OCI-LY7 (cell line): ENCODE measurements at regions not wholly inside any gene's neighbourhood (a gene's known extent, or its start where the extent isn't known, plus 50 kb on each side); places are given as distances from the start of the nearest gene placed in this dataset.

Source experiments
- BruUV-seq: library from RNA; stranded (reverse); fragments of 400-500 nt; replicated peaks from 2 replicates; lab custom pipeline; 2021; lab: Mats Ljungman, UMichigan
- CTCF ChIA-PET: fragments of 300-600 bp; sonication (Branson Sonifier 250); formaldehyde crosslinking; loops from one replicate; lab custom pipeline; 2022; ENCODE audit warnings: antibody characterized with exemption; ENCODE audit not compliant: unreplicated experiment; lab: Charles Lee
- POLR2A ChIA-PET: fragments of 300-600 bp; sonication (Branson Sonifier 250); formaldehyde crosslinking; loops from one replicate; lab custom pipeline; 2022; ENCODE audit warnings: antibody characterized with exemption; lab: Charles Lee
- DNase-seq: peaks from one replicate; pipeline ENCODE4 v3.0.0-alpha.2; 2015; ENCODE audit warnings: low spot score
- H2AFZ ChIP-seq: fragments of 200-600 bp; sonication (generic), shearing (Covaris generic); 2 replicates; pipeline ENCODE4 v1.6.1; 2014; ENCODE audit warnings: mild to moderate bottlenecking, antibody characterized with exemption, low read length, moderate library complexity
- H3K27ac ChIP-seq: fragments of 200-600 bp; sonication (generic); 2 replicates; pipeline ENCODE4 v1.5.1; 2014; ENCODE audit warnings: mixed run types, low read depth, mild to moderate bottlenecking, moderate library complexity, low read length, inconsistent platforms; ENCODE audit not compliant: poor library complexity, severe bottlenecking
- H3K36me3 ChIP-seq: fragments of 200-600 bp; sonication (generic); 2 replicates; pipeline ENCODE4 v1.6.1; 2014; ENCODE audit warnings: mild to moderate bottlenecking, antibody characterized with exemption, low read length, moderate library complexity, mixed read lengths; ENCODE audit not compliant: insufficient read depth
- H3K4me1 ChIP-seq: fragments of 200-600 bp; sonication (generic); 2 replicates; pipeline ENCODE4 v1.5.1; 2014; ENCODE audit warnings: mild to moderate bottlenecking, low read length; ENCODE audit not compliant: insufficient read depth, poor library complexity, severe bottlenecking
- H3K4me2 ChIP-seq: fragments of 200-600 bp; sonication (generic); 2 replicates; pipeline ENCODE4 v1.6.1; 2014; ENCODE audit warnings: mild to moderate bottlenecking, low read length
- H3K4me3 ChIP-seq: fragments of 200-600 bp; sonication (generic); 2 replicates; pipeline ENCODE4 v1.5.1; 2014; ENCODE audit warnings: mild to moderate bottlenecking, low read depth, low read length; ENCODE audit not compliant: poor library complexity, severe bottlenecking
- H3K79me2 ChIP-seq: fragments of 200-600 bp; sonication (generic); 2 replicates; pipeline ENCODE4 v1.6.1; 2016; ENCODE audit warnings: low read depth, mild to moderate bottlenecking, low read length, moderate library complexity, mixed read lengths; ENCODE audit not compliant: insufficient read depth
- H3K9me2 ChIP-seq: fragments of 200-600 bp; sonication (generic); 2 replicates; pipeline ENCODE4 v1.6.1; 2016; ENCODE audit warnings: mild to moderate bottlenecking, low read length, mixed read lengths; ENCODE audit not compliant: insufficient read depth
- H3K9me3 ChIP-seq: fragments of 200-600 bp; sonication (generic); 2 replicates; pipeline ENCODE4 v1.6.1; 2014; ENCODE audit warnings: mild to moderate bottlenecking, mixed run types, low read length, mixed read lengths
- H4K20me1 ChIP-seq: fragments of 200-600 bp; sonication (generic); 2 replicates; pipeline ENCODE4 v1.6.1; 2014; ENCODE audit warnings: mild to moderate bottlenecking, antibody characterized with exemption, low read length, moderate library complexity, mixed read lengths; ENCODE audit not compliant: insufficient read depth
- EZH2phosphoT487 ChIP-seq: fragments of 200-600 bp; sonication (generic); IDR thresholded peaks from 2 replicates; pipeline ENCODE4 v1.6.1; 2018; ENCODE audit warnings: low read depth, borderline replicate concordance, mild to moderate bottlenecking, mixed run types, antibody characterized with exemption, low read length, moderate library complexity, mixed read lengths
- intact Hi-C: fragments of 100-400 bp; cut with micrococcal nuclease; formaldehyde crosslinking; loops from one replicate; pipeline ENCODE4 v1.10.0; 2022; ENCODE audit not compliant: unreplicated experiment
- TF ChIP-seq, protein P1 (sequence below): fragments of 200-600 bp; sonication (generic); conservative IDR thresholded peaks from 2 replicates; pipeline ENCODE4 v1.5.1; 2014; ENCODE audit warnings: mild to moderate bottlenecking, antibody characterized with exemption, low read length, moderate library complexity, mixed read lengths

DNA sequence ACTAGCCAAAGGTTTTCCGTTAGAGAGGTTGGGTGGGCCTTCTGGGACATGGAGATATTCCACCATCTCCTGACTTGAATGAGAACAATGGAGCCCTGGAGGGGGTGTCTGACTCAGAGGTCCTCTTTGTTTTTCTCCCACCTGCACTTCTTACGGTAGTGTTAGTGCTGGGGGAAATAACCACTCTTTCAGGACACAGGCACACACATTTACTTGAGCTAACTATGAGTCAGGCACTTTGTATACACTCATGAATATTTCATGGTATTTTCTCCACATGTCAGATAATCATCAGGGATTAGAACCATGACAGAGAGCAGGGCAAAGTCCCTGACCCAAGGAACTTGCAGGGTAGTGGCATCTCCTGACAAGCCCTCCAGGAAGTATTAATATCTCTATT is 439.1 kb downstream of the TSN start:
- Histone ChIP-seq H3K4me1 (no peaks in the 10 kb centered on the region), H3K4me2 (no peak overlapping the region), H3K36me3 (no peaks in the 10 kb centered on the region), H4K20me1 (no peaks in the 10 kb centered on the region), H3K27ac (no peak overlapping the region), H3K9me2 (no peaks in the 10 kb centered on the region), H3K79me2 (no peaks in the 10 kb centered on the region), H3K4me3 (no peak overlapping the region), H2AFZ (no peak overlapping the region), H3K9me3 (no peaks in the 10 kb centered on the region)
- BruUV-seq: no TSS peak
- no peak for DNase-seq
- CTCF ChIA-PET: no interaction called here
- TF ChIP-seq, protein P1, sequence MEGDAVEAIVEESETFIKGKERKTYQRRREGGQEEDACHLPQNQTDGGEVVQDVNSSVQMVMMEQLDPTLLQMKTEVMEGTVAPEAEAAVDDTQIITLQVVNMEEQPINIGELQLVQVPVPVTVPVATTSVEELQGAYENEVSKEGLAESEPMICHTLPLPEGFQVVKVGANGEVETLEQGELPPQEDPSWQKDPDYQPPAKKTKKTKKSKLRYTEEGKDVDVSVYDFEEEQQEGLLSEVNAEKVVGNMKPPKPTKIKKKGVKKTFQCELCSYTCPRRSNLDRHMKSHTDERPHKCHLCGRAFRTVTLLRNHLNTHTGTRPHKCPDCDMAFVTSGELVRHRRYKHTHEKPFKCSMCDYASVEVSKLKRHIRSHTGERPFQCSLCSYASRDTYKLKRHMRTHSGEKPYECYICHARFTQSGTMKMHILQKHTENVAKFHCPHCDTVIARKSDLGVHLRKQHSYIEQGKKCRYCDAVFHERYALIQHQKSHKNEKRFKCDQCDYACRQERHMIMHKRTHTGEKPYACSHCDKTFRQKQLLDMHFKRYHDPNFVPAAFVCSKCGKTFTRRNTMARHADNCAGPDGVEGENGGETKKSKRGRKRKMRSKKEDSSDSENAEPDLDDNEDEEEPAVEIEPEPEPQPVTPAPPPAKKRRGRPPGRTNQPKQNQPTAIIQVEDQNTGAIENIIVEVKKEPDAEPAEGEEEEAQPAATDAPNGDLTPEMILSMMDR: no peak
- intact Hi-C loops: no loop called here
- POLR2A ChIA-PET: no interaction called here

DNA sequence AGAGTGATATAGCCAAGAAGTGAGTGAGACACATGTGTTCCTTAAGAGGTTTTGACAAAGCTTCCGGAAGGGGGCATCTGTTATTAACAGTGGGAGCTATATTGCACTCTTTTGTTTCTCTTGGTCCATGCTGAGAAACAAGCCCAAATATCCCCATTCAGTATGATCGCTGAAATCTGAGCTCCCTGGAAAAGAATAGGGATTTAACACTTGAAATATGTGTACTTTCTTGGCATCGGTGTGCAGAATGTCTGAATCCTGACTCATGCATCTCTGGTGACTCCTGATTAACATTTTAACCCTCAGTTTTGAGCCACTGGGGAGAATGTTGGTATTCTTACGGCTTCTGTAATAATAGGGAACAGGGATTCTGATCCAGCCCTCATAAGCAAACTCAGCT is 448.1 kb downstream of the TSN start:
- H3K4me2 ChIP-seq: no peak overlapping the region
- H3K79me2 ChIP-seq: no peaks in the 10 kb centered on the region
- H3K4me3 ChIP-seq: no peak overlapping the region
- H4K20me1 ChIP-seq: no peaks in the 10 kb centered on the region
- H3K36me3 ChIP-seq: no peaks in the 10 kb centered on the region
- ChIA-PET POLR2A (no interaction called here), CTCF (no interaction called here)
- TF ChIP-seq, protein P1: no peak
- TF ChIP-seq EZH2phosphoT487: no peak
- H3K9me2 ChIP-seq: no peaks in the 10 kb centered on the region
- H3K4me1 ChIP-seq: no peaks in the 10 kb centered on the region
- H2AFZ ChIP-seq: no peak overlapping the region
- no peak overlapping the region for H3K27ac ChIP-seq
- intact Hi-C loops: no loop called here
- no TSS peak for BruUV-seq
- no peaks in the 10 kb centered on the region for H3K9me3 ChIP-seq
- no peak for DNase-seq

DNA sequence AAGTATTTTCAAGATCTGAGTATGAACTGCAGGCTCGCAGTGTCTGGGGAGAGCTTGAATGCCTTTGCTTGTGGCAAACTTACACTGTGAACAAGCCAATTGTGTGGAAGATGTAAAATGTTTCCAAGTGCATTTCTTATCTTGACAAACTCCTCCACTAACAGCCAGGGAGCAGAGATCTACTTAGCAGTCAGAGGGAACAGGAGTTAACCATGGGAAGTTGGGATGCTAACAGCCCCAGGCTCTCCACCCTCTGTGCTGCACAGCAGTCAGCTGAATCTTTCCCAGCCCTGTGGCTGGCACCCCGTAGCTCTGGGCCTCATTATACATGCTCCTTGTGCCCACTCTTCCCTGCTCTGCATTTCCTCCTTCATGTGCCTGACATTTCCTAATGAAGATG is 450.2 kb downstream of the TSN start:
- no peaks in the 10 kb centered on the region for H3K9me2 ChIP-seq
- no peaks in the 10 kb centered on the region for H4K20me1 ChIP-seq
- TF ChIP-seq, protein P1: no peak
- no peak for TF ChIP-seq EZH2phosphoT487
- intact Hi-C loops: no loop called here
- H3K27ac ChIP-seq: no peak overlapping the region
- no peak for DNase-seq
- H3K9me3 ChIP-seq: no peaks in the 10 kb centered on the region
- POLR2A ChIA-PET: no interaction called here
- CTCF ChIA-PET: no interaction called here
- no peak overlapping the region for H3K4me3 ChIP-seq
- H3K36me3 ChIP-seq: no peaks in the 10 kb centered on the region
- no peaks in the 10 kb centered on the region for H3K79me2 ChIP-seq
- no peak overlapping the region for H2AFZ ChIP-seq
- no TSS peak for BruUV-seq
- H3K4me1 ChIP-seq: no peaks in the 10 kb centered on the region
- H3K4me2 ChIP-seq: no peak overlapping the region
